BLaER1 (cell line): ENCODE measurements at regions not wholly inside any gene's neighbourhood (a gene's known extent, or its start where the extent isn't known, plus 50 kb on each side); places are given as distances from the start of the nearest gene placed in this dataset.

Experiments used
- H3K27ac ChIP-seq: shearing (Covaris generic); formaldehyde crosslinking; 2 replicates; pipeline ENCODE4 v1.8.1; 2022
- H3K27me3 ChIP-seq: shearing (Covaris generic); formaldehyde crosslinking; 2 replicates; pipeline ENCODE4 v1.8.1; 2022
- H3K36me3 ChIP-seq: shearing (Covaris generic); formaldehyde crosslinking; 2 replicates; pipeline ENCODE4 v1.8.1; 2022
- H3K4me1 ChIP-seq: shearing (Covaris generic); formaldehyde crosslinking; 2 replicates; pipeline ENCODE4 v1.8.1; 2022
- H3K4me2 ChIP-seq: shearing (Covaris generic); formaldehyde crosslinking; 2 replicates; pipeline ENCODE4 v1.8.1; 2022
- H3K4me3 ChIP-seq: shearing (Covaris generic); formaldehyde crosslinking; 2 replicates; pipeline ENCODE4 v1.8.1; 2022
- H3K9ac ChIP-seq: shearing (Covaris generic); formaldehyde crosslinking; 2 replicates; pipeline ENCODE4 v1.8.1; 2022
- H3K9me3 ChIP-seq: shearing (Covaris generic); formaldehyde crosslinking; 2 replicates; pipeline ENCODE4 v1.8.1; 2022
- H4K20me1 ChIP-seq: shearing (Covaris generic); formaldehyde crosslinking; 2 replicates; pipeline ENCODE4 v1.8.1; 2022
- Cebpa-rat ChIP-seq: shearing (Covaris generic); IDR thresholded peaks from 2 replicates; pipeline ENCODE4 v1.8.1; 2022

DNA sequence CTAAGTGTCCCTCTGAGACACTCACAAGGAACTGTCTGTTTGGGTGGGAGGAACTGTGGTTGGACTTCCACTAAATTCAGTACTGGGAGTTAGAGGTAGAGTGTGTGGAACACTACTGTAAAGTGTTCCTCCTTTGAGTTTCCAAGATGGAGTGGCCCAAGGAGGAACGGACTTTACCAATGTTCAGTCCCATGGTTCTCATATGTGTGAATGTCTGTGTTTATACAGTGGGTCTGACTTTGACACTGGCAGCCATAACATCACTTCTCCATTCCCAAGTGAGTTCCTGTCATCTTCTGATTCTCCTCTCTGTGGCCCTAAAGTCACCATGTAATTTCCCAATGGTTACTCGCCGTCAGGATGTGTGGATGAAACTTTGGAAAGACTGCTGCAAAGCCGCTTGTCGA, 136.8 kb upstream of the SERP2 start:
- Histone ChIP-seq H3K36me3 (no peaks in the 10 kb centered on the region), H3K4me3 (no peak overlapping the region), H3K27ac (peak overlapping the region; percentile 29; the same call in 1 of the 2 replicates), H3K27me3 (no peaks in the 10 kb centered on the region), H3K9ac (peak overlapping the region; percentile 15; the same call in 1 of the 2 replicates), H4K20me1 (no peaks in the 10 kb centered on the region), H3K4me2 (peak overlapping the region; percentile 68), H3K4me1 (peaks cover 74% of the 10 kb centered on the region), H3K9me3 (peaks cover 20% of the 10 kb centered on the region)
- TF ChIP-seq Cebpa-rat: no peak

DNA sequence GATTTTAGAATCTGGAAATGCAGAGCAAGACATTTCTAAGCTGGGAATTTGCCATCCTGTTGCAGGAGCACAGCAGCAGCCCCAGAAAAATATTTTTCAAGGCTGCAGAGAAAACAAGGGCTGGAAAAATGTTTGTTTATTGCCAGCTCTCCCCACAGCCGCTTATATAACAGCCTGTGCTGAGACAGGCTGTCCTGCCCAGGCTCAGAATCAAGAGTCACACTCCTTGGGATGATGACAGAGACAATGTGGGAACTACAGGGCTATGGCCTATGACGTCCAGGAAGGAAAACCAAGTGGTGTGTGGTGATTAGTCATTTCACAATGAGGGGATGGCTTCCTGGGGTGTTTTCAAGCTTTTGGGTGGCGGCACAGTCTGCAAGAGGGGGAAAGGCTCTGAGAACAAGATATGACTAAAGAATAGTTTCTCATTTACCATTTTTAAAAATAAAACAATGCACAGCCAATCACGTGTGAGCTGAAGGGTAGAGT, 136.3 kb upstream of the SERP2 start:
- H3K36me3 ChIP-seq: no peaks in the 10 kb centered on the region
- H3K4me1 ChIP-seq: peaks cover 74% of the 10 kb centered on the region
- peak overlapping the region; percentile 15; the same call in 1 of the 2 replicates for H3K9ac ChIP-seq
- H3K4me3 ChIP-seq: no peak overlapping the region
- H3K4me2 ChIP-seq: peak overlapping the region; percentile 68
- H3K27ac ChIP-seq: peak overlapping the region; percentile 29
- H3K27me3 ChIP-seq: no peaks in the 10 kb centered on the region
- peaks cover 16% of the 10 kb centered on the region for H3K9me3 ChIP-seq
- H4K20me1 ChIP-seq: no peaks in the 10 kb centered on the region
- TF ChIP-seq Cebpa-rat: no peak

DNA sequence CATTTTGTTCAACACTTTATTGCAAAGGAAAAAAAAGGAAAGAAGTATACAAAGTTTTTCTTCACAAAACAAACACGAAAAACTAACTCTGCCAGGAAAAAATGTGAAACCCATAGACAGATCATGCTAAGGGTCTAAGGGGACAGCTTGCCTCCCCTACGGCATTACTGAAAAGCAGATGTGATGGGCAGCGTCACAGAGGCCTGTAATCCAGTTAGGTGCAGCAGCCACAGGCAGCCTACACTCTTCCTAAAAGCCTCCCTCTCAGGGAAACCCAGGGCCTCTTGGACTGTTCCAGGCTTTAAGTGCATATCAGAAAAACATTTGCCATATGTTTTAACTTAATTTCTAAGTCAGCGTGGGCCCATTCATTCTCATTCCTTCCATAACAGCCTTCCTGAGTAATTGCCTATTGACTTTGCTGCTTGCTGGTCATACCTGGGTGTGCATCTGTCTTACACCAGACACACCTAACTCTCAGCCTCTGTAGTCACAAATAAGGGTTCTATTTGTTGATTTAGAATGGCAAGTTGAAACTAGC, 135.7 kb upstream of the SERP2 start:
- Histone ChIP-seq H3K9me3 (peaks cover 16% of the 10 kb centered on the region), H4K20me1 (no peaks in the 10 kb centered on the region), H3K9ac (peak overlapping the region; percentile 15; the same call in 1 of the 2 replicates), H3K27ac (peak overlapping the region; percentile 29; the same call in 1 of the 2 replicates), H3K4me2 (peak overlapping the region; percentile 68), H3K36me3 (no peaks in the 10 kb centered on the region), H3K4me3 (no peak overlapping the region), H3K27me3 (no peaks in the 10 kb centered on the region), H3K4me1 (peaks cover 74% of the 10 kb centered on the region)
- no peak for TF ChIP-seq Cebpa-rat

DNA sequence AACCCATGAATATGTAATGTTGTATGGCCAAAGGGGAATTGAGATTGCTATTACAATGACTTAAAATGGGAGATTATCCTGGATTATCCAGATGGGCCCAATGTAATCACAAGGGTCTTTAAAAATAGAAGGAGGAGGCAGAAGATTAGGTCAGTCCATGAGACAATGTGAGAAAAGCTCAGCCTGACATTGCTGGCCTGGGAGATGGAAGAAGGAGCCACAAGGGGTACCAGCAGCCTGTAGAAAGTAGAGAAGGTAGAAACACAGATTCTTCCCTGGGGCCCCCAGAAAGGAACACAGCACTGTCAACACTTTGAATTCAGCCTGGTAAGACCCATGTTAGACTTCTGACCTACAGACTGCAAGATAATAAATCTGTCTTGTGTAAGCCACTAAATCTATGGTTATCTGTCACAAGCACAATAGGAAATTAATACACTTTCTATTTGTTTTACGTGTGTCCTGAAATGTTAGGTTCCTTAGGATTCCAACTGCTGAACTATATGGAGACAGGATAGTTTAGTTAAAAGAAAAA, 132.9 kb upstream of the SERP2 start:
- Histone ChIP-seq H3K4me3 (no peak overlapping the region), H3K27ac (peak overlapping the region; percentile 95), H3K27me3 (no peaks in the 10 kb centered on the region), H3K36me3 (no peaks in the 10 kb centered on the region), H3K9ac (no peak overlapping the region), H3K4me1 (peaks cover 81% of the 10 kb centered on the region), H3K4me2 (peak overlapping the region; percentile 82), H4K20me1 (no peaks in the 10 kb centered on the region), H3K9me3 (peaks cover 16% of the 10 kb centered on the region)
- TF ChIP-seq Cebpa-rat: no peak

DNA sequence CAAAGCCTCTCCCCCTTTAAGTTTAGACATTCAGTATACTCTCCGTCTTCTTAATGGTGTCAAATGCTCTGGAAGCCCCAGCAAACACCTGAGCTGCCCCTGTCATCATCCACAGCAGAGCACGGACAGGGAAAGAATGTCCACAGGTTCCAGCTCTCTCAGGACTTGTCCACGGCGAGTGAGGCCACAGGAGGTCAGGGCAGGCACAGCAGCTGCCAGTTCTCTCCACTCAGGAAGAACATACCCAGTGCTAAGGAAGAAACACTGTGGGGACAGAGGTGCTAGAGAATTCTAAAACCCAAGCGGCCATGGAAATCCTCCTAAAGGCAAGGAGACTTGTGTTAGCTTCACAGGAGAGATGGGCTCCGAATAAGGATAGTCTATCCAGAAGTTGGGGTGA, 132.0 kb upstream of the SERP2 start:
- H3K36me3 ChIP-seq: no peaks in the 10 kb centered on the region
- H4K20me1 ChIP-seq: no peaks in the 10 kb centered on the region
- no peak for TF ChIP-seq Cebpa-rat
- H3K9ac ChIP-seq: 0 out of 2 replicates have a peak overlapping the region, but pooled peaks have one; percentile 22
- no peaks in the 10 kb centered on the region for H3K27me3 ChIP-seq
- H3K4me1 ChIP-seq: peaks cover 74% of the 10 kb centered on the region
- peak overlapping the region; percentile 95 for H3K27ac ChIP-seq
- peaks cover 16% of the 10 kb centered on the region for H3K9me3 ChIP-seq
- peak overlapping the region; percentile 82 for H3K4me2 ChIP-seq
- no peak overlapping the region for H3K4me3 ChIP-seq

DNA sequence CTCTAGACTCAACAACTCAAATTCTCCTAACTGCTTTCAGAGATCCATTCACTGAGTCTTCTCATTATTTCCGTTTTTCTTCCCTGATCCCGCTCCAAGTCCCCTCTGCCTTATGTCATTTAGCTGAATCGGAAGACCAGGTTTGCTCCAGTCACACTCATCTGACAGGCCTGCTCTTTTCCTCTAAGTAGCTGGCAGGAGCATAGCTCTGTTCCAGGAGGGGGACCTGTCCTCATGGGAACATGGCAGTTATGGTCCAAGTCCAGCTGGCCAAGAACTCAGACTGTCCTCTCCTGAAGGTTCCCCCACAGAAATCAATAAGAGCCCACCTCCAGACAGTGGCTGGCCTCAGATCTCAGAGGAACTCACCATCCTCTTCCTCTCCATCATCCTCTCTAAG, 130.9 kb upstream of the SERP2 start:
- peak overlapping the region; percentile 82 for H3K4me2 ChIP-seq
- H3K4me3 ChIP-seq: 0 out of 2 replicates have a peak overlapping the region, but pooled peaks have one; percentile 27
- peaks cover 16% of the 10 kb centered on the region for H3K9me3 ChIP-seq
- H3K36me3 ChIP-seq: no peaks in the 10 kb centered on the region
- no peaks in the 10 kb centered on the region for H4K20me1 ChIP-seq
- TF ChIP-seq Cebpa-rat: no peak
- peak overlapping the region; percentile 95 for H3K27ac ChIP-seq
- H3K9ac ChIP-seq: peak overlapping the region; percentile 78
- no peaks in the 10 kb centered on the region for H3K27me3 ChIP-seq
- H3K4me1 ChIP-seq: peaks cover 63% of the 10 kb centered on the region

DNA sequence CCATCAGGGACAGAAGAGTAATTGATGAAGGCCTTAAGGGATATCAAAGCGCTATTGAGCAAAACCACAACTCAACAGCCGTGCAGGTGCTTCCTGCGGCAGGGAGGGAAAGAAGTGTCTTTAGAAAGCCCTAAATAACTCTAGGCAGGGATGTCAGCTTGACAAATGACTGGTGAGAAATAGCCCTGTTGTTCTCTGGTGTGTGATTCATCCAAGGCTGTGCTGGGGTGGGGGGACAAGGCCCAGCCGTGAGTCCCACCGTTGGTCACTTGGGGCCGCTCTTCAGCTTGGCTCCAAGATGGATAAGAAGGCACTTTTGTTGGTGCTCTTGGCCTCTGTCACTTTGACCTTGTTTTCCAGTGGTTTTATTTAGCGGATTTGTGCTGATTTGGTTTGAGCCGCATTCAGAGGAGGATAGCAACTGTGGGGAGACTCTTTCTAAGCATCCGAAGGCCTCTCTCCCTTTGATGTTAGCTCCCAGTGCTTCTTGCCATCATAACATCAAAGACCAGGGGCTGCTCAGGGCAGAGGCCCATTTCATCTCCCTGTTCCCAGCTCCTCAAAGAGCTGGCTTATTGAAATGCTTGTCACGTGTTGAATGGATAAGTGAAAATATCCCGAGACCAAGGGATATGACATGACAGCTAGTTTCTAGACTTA, 130.3 kb upstream of the SERP2 start:
- H3K4me3 ChIP-seq: no peak overlapping the region
- peak overlapping the region; percentile 82 for H3K4me2 ChIP-seq
- H3K27ac ChIP-seq: peak overlapping the region; percentile 95

DNA sequence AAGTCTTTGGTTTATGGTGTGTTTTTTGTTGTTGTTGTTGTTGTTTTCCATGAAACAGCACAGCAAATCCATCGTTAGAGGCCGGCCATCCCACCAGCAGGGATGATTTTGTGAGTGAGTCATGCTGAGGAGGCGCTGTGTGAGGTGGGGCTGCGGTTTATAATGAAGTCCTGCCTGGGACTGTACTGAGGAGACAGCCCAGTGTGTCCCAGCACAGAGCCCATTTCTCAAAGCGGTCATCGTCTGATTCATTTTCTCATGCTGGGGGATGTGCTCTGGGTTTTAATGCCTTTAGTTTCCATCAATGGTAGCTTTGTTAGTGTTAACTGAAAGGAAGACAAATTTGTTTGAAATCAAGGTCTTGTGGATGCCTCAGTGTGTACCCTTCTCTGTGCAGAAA, 129.3 kb upstream of the SERP2 start:
- Histone ChIP-seq H3K4me3 (no peak overlapping the region), H3K27ac (peak overlapping the region; percentile 95), H3K9me3 (peaks cover 12% of the 10 kb centered on the region), H3K36me3 (no peaks in the 10 kb centered on the region), H4K20me1 (no peaks in the 10 kb centered on the region), H3K9ac (peak overlapping the region; percentile 78), H3K4me2 (peak overlapping the region; percentile 82), H3K27me3 (no peaks in the 10 kb centered on the region), H3K4me1 (peaks cover 56% of the 10 kb centered on the region)
- TF ChIP-seq Cebpa-rat: no peak

More for the DNA sequence above, 130.3 kb upstream of the SERP2 start:
- peaks cover 16% of the 10 kb centered on the region for H3K9me3 ChIP-seq
- H3K36me3 ChIP-seq: no peaks in the 10 kb centered on the region
- H3K4me1 ChIP-seq: peaks cover 57% of the 10 kb centered on the region
- no peaks in the 10 kb centered on the region for H4K20me1 ChIP-seq
- H3K27me3 ChIP-seq: no peaks in the 10 kb centered on the region
- 0 out of 2 replicates have a peak, but pooled peaks have one; percentile 29 for TF ChIP-seq Cebpa-rat
- H3K9ac ChIP-seq: peak overlapping the region; percentile 78

DNA sequence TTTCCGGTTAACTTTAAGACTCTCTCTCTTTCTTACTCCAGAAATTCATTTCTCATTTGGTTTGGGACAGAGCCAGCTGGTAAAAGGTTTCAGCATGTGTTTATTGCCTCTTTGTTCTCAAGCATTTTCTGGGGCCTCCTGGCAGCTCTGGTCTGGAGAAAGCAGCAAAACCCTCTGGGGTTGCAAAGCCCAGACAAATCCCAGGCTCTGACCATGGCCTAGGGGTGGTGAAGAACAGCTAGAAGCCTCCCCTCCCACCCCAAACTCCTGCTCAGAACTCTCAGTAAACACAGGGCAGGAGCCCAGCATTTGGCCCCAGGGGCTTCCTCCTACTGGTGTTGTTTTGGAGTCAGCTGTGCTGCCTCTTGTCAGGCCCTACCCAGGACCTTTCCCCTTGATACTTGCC, 124.2 kb upstream of the SERP2 start:
- Histone ChIP-seq H3K4me1 (peaks cover 24% of the 10 kb centered on the region), H4K20me1 (no peaks in the 10 kb centered on the region), H3K36me3 (no peaks in the 10 kb centered on the region), H3K4me3 (no peak overlapping the region), H3K9me3 (no peaks in the 10 kb centered on the region; the same call in 1 of the 2 replicates), H3K9ac (peak overlapping the region; percentile 40; the same call in 1 of the 2 replicates), H3K27me3 (no peaks in the 10 kb centered on the region), H3K27ac (peak overlapping the region; percentile 49), H3K4me2 (peak overlapping the region; percentile 51)
- no peak for TF ChIP-seq Cebpa-rat

DNA sequence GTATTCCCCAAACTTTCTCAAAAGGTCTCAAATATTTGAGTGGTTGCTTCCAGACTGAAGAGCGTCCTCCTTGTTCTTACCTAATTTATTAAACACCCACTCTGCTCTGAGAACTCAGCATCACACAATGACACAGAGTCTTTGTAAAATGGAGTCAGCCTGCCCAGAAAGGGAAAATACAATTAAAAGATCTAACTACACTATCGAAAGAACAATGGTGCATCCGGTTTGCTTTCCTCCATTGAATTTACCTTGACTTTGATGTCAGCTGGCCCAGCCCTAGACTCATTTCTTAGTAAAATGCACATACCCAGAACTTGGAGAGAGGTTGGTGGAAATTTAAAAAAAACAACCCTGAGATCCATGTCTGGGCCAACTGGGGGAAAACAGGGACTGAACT, 120.7 kb upstream of the SERP2 start:
- Histone ChIP-seq H3K27me3 (no peaks in the 10 kb centered on the region), H3K4me1 (peaks cover 14% of the 10 kb centered on the region), H3K9me3 (no peaks in the 10 kb centered on the region; the same call in 1 of the 2 replicates), H3K36me3 (no peaks in the 10 kb centered on the region), H3K4me3 (no peak overlapping the region), H3K4me2 (no peak overlapping the region), H3K27ac (no peak overlapping the region), H3K9ac (no peak overlapping the region), H4K20me1 (no peaks in the 10 kb centered on the region)
- TF ChIP-seq Cebpa-rat: no peak
